ENCODE measurements at regions not wholly inside any gene's neighbourhood (a gene's known extent, or its start where the extent isn't known, plus 50 kb on each side); places are given as distances from the start of the nearest gene placed in this dataset.

GRCh38 chr4:162450531-162451035, 286.8 kb upstream of the FSTL5 start:
- TF ChIP-seq CTCF (IDR thresholded peaks at IDR 0.05) = no peak
- no peak for TF ChIP-seq POLR2A (IDR thresholded peaks at IDR 0.05)
